GM19395 (cell line): ENCODE measurements at regions not wholly inside any gene's neighbourhood (a gene's known extent, or its start where the extent isn't known, plus 50 kb on each side); places are given as distances from the start of the nearest gene placed in this dataset.

ENCODE experiments used
- ATAC-seq: cut with Tn5 transposase; IDR thresholded peaks from one replicate; pipeline ENCODE4 v1.9.1; 2021; ENCODE audit warnings: mild to moderate bottlenecking, moderate library complexity; ENCODE audit not compliant: unreplicated experiment

DNA sequence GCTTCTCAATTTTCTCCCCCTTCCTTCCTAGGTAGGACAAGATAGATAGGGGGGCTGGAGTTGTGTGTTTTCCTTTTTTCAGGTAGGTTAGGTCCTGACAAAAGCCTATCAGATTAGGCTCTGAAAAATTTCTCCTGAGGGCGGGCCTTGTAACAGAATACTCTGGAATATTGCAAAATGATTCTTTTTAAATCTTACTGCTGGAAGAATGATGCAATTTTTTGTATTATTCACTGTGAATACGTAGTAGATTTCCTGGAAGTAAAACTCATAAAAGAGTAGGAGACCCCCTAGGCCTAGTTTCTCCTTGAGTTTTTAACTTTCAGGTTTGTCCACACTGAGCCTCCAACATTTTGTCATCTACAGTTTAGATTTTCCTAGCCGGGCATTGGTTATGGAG, 1701.8 kb downstream of the EFNA5 start:
- ATAC-seq, result no peak

DNA sequence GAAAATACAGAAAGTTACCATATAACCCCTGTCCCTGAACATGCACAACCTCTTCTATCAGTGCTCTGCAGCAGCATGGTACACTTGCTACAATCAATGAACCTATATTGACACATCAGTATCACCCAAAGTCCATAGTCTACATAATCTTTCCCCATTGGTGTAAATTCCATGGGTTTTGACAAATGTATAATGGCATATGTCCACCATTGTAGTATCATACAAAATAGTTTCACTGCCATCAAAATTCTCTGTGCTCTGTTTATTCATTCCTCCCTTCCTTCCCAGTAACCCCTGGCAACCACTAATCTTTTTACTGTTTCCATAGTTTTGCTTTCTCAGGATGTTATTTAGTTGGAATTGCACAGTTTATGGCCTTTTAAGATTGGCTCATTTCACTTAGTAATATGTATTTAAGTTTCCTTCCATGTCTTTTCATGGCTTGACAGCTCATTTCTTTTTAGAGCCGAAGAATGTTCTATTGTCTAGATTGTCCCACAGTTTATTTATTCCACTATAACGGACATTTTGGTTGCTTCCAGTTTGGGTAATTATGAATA, 1707.0 kb downstream of the EFNA5 start:
- ATAC-seq, result no peak

DNA sequence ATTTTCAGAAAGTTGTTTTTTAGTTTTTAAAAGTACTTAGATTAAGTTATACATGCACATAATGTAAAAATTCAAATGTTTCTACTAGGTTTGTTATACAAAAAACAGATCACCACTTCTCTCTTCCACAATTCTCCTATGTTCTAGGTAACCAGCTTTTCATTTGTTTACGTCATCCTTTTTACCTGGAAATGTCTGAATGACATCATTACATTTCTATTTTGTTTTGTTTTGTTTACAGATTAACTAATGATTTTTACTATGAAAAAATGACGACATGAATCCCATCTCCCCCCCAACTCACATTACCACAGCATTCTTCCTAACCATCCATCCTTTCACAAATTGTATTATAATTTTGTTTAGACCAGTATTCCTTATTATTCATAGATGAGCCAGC, 1709.2 kb downstream of the EFNA5 start:
- no peak for ATAC-seq

DNA sequence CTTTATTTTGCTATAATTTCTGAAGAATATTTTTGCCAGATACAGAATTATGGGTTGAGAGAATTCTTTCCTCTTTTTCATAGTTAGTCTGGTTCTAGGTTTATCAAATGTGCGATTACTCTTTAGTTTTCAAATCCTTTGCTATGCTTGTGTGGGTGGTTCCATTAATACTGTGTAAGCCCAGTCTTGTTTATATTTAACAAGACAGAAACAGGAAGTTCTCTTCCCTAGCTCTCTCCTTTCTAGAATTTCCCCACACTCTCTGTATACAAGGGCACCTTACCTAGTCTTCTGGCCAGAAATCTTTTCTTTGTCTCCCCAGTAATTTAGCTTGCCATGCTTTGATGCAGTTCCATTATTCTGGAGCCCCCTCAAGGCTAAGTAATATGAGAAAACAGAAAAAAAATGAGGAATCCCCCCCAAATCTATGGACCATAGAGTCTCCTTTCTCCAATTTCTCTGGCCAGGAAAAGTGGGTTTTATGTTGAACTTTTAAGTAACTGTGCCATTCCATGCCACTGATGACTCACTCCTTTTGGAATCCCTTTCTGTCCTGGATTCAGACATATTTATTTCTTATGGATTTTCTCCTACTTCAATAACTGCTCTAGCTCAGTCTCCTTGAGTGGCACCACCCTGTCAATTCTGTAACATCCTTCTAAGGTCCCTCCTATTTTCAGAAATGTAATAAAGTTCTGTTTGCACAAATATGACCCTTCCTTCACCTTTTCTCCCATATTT, 1714.1 kb downstream of the EFNA5 start:
- ATAC-seq, result no peak

DNA sequence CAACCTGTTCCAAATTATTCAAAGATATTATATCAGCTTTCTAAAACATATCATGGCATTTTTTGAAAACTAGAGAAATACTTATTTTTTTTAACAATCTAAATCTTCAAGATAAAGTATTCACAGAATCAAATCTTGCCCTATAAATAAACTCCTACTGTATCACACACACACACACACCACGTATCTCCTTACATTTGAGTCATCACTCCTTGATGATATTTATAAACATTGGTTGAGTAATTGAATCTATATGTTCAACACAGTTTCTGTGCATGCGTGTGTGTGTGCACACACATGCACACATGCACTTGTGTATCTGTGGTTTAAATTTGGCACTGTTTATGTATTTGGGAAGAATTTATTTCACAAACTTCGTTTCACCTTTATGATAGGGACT, 1716.4 kb downstream of the EFNA5 start:
- no peak for ATAC-seq

DNA sequence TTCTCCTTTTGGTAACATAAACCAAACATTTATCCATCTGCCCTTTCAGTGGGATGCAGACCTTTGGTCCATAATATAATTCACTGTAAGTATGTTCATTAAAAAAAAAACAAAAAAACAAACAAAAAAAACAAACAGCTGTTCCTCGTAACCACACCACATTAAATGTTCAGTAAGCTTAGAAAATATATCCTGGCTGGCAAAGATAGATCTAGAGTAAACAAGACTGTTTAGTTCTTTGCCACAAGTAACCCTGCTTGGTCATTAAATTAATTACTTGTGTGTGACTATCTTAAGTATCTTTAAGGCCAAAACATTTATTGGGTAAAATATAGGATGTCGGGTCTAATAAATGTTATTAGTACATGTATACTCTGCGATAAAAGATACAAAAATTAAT, 1717.1 kb downstream of the EFNA5 start:
- no peak for ATAC-seq

DNA sequence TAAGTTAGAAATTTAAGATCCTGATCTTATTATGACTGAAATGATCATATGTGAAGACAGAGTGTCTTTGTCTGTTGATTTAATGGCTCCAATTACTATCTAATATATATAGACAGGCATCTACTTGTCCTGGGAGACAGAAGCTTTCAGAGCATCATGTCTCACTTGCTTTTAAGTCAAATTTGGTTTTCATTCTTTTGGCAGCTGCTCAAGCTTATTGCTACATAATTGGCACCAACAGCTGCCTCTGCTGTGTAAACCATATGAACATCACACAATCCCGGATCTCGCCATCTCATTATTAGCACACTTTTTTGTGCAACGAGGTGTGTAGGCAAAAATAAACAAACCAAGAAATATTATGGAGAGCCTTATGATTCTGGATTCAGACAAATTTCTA, 1717.9 kb downstream of the EFNA5 start:
- no peak for ATAC-seq

DNA sequence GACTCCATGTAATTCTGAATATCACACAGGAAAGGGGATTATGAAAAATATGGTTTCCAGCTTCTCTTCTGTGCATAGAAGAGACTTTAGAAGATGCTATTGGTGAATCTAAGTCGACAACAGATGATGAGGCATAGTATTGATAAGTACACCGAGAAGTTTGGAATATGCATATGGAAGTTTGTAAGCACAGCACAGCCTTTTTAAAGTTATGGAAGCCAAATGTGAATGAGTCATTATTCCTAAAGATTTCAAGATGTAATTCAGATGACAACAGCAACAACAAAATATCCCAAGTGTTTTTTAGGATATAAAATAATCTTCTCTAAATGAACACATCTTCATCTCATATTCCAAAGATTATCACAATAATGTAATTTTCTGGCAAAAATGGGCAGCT, 1723.3 kb downstream of the EFNA5 start:
- ATAC-seq, result no peak

DNA sequence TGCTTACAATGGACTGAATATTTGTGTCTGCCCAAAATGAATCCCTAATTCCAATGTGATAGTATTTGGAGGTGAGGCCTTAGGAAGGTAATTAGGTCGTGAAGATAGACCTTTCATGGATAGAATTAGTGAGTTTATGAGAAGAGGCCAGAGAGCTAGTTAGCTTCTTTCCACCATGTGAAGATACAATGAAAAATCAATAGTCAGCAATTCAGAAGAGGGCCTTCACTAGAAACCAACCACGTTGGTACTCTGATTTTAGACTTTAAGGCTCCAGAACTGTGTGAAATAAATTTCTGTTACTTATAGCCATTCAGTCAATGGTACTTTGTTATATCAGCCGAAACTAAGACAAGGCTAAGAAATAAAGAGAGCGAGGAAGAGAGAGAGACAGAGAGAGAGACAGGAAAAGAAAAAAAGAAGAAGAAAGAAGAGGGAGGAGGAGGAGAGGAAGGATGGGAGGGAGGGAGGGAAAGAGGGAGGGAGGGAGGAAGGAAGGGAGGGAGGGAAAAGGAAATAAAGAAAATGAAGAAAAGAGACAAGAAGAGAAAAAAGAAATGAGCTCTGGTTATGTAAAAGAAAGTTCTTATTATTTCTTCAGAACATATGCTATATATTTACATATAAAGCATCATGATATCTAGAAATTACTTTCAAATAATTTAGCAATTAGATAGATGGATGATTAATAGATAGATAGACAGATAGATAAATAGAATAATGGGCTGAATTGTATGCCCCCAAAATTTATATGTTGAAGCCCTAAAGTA, 1725.3 kb downstream of the EFNA5 start:
- ATAC-seq, result no peak

DNA sequence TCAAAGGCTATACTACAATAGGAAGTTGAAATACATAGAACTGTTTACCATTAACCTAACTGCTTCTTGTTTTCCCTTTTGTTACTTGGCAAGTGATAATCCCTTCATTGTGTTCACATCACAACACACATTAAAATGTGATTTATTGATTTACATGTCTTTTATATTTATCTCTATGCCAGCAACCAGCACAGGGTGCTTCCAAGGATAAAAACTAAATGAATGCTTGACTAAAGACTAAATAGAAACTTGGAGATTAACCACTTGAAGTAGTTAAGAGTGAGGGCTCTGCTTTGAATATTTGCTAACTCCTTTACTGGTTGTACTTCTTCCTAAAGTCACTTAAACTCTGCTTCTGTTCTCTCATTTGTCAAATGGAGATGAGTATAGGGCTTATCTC, 1730.6 kb downstream of the EFNA5 start:
- ATAC-seq, result no peak

DNA sequence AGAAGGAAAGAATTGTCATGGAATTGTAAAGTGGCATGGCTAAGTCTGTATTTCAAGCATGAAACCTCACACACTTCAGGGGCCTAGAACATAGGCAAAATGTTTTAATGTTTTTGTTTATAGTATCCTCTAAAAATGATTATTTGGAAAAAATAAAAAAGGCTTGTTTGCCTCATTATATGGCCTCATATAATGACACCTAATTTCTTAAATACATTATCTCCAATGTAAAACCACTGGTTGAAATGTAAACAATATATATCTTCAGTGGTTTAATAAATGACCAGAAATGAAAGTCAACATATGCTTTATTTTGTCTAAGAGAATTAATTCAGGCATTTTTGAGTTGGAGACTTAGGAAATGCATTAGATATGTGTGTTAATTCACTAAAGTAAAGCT, 1736.6 kb downstream of the EFNA5 start:
- no peak for ATAC-seq

DNA sequence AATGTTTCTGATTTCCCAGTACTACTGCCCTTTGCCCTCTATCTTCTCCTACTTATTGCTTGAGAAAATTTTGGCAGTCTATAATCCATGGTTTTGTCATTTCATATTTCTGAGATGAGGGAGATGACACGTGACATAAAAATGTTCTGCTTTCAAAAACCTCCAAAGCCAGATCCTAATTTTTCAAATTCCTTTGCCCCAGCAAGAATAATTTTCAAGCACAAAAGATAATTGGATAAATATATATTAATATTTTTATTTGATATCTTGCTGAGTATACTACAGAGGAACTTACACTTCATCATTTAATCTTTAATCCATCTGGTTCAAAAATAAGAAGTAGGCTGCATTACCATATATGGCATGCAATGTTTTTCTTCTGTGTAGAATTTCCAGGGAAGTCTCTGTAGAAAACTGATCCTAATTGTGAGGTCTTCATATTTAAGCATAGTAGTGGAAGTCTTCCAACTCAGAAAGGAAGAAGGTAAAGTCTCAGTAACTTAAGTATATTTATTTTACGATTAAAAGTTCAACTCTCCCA, 1738.8 kb downstream of the EFNA5 start:
- ATAC-seq, result no peak

DNA sequence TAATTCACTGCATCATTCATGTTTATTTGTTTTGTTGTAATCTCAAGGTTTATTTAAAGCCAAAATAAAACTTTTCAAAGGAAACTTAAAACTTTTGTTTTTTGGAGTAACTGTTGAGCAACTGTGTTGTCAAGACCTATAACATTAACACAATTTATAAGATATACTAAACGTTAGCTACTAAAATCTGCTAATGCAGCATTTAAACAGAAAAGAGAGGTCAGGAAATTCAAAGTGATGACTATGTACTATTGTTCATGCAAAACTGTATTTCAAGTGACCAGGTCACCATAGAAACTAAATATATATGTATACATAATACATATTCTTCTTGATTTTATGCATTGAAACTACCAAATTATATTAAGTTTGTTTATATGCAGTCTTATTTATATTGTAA, 1740.9 kb downstream of the EFNA5 start:
- no peak for ATAC-seq

DNA sequence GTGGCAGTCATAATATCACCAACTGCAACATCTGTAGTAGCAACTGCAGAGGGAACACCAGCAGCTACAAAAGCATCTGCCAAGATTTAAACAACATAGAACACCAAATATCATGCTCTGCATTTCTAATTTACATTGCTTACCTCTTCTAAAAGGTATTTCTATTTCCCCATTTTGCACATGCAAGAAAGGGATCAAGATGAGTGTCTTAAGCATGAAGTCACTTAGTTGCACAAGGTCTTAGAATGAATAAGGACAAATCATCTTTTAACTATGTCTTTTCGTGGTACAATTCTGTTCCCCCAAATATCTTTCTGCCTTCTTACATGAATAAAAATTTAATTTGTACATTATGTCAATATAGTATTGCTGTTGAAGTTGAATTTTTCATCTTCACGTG, 1746.4 kb downstream of the EFNA5 start:
- no peak for ATAC-seq

DNA sequence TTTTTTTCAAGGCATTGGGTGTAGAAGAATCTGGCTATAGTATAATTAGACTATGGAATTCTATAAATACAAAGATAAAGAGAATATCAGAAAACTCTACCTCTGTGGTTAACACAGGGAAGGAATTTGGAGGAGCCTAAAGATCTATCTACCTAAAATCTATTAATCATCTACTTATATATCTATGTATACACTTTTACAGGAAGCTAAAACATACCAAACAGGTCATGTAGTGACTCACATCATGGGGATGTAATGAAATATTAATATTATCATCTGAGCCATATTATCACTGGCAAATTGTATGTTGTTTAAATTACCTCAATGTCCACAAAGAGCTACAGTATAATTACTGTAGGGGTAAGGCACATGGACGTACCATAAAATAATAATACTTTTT, 1748.2 kb downstream of the EFNA5 start:
- no peak for ATAC-seq

DNA sequence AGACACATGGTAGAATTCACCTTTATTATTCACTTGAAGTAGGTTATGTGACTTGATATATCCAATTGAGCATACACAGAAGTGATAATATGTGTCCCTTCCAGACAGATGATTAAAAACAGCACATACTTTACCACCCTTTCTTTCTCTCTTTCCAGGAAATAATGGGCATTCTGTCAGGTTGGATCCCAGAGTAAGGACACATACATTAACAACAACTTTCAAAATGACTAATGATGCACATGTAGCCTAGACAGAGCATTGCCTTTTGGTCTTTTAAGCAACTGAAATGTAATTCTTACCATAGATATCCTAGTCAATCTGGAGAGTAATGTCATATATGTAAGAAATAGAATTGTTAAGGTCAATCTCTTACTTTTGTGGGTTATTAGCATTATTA, 1748.7 kb downstream of the EFNA5 start:
- no peak for ATAC-seq

DNA sequence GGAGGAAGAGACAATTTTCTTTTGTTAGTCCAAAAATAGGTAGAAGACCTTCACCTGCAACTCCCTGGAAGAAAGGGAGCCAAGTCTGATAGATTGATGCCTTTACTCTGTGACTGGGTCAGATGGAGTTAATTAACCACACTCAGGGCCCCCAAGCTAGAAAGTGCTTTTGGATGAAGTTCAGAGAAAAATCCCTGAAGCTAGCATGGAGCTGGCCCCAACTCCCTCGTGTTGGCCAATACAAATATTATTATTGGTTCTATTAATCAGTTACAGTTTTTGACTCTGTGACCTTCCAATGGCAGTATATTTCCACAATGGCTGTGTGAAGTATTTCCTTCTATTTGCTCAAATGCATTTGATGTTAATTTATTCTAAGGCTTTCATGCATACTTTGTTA, 1753.5 kb downstream of the EFNA5 start:
- no peak for ATAC-seq

DNA sequence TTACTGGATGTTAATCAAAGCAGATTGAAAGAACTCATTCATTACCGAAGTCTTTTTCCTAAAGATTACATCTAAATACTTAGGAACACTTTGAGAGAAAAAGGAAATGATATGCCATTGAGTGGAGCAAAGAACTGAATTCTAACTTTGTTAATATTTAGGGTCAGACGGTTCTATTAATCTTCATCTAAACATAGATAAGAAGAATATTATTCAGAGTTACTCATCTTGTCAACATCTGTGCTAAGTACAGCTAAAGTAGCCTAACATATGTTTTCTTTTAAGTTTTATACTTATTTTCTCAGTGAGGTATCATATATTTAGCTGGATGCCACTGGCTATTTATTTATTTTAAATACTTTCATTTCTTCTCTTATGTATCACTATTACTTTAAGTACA, 1763.7 kb downstream of the EFNA5 start:
- no peak for ATAC-seq

DNA sequence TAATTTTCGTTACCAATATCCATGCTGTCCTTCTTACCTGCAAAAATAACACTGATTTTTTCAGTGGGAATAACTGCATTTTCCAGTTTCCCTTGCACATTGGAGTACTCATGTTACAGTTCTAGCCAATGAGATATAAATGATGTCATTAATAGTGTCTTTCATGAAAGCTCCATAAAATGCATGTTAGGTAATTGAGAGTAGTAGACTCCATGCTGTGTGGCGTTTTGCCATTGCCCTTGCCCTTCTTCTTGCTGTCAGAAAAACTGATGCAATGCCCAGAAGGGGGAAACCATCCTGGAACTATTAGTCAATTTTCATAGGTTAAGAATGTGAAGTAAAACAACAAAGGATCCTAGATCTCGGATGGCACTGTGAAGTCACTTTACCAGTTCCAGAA, 1765.3 kb downstream of the EFNA5 start:
- ATAC-seq, result no peak

DNA sequence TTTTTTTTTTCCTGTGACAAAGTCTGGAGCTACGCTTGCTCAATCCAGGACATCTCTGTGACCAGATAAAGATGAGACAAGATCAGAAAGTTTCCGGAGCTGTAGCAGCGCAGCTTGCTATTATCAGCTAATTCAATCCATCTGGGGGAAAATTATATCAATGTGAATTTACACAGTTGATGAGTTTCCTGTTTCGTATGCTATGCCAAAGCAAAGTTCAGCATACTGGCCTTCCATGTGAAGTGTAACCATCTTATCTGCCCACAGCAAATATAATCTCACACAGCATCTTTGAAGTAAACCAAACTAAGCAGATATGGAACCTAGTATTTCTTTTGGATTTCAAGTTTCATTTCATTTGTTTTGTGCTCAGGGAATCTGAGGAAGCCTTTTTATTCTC, 1767.7 kb downstream of the EFNA5 start:
- no peak for ATAC-seq

DNA sequence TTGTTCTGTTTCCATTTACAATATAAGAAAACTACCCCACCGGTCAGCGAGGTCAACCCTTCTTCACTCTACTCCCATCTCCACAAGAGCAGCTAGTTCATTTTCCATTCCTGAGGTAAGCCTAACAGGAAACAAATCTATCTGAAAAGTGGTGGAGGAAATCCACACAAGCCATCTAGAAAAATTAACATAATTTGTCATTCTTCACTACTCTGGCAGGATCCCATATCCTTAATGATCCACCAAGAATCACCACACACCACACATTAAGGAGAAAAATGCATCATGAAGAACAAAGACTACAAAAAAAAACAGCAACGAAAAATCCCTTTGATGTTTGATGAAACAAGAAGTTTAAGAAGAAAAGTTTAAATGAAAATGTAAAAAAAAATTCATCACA, 1771.0 kb downstream of the EFNA5 start:
- no peak for ATAC-seq

DNA sequence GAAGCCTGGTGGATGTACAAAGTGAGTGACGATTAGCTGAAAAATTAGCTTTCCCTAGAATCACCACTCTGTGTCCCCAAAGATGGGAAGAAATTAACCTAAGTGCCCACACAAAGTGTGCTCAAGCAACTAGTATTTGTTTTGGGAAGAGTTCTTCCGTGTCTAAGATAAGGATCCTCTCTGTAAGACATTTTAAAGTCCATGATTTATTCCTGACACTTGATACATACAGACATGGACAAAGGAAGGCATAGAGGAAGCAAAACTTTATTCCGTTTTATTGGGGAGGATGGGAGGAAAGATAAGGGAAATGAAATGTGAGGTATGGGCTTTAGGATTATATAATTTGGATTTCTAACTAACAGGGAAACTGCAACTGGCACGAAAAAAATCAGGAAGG, 1772.6 kb downstream of the EFNA5 start:
- ATAC-seq, result no peak
